ENCODE measurements at regions not wholly inside any gene's neighbourhood (a gene's known extent, or its start where the extent isn't known, plus 50 kb on each side); places are given as distances from the start of the nearest gene placed in this dataset.

DNA sequence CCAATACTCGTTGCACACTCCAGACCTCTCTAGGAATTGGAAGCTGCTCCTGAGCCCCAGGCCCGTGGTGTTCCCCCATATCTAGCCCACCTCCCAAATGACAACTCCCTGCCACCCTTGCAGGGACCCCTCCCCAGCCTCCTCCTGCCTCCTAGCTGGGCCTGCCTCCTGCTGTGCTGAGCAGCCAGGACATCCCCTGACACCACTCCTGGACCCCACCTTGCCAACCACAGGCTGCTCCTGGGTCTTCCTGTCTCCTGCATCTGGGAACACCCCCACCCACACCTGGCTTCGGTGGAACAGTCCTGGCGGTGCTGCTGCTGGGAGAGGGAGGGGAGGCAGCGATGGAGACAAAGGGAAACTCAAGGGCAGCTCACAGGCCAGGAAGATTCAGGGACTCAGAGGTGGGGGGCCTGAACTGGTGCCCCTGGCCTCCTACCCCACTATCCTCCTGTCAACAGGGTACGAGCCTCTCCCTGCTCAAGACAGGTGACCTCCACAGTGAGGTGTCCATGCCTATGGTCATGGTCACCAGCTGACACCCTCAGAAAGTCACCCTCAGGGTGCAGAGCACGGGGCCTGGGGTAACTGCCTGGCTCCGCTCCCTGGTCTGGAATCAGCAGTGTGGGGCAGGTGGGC lies 81.2 kb downstream of the RIPK4 start:
- Histone ChIP-seq H3K79me2 (ENCODE audit: insufficient read depth, low read length) (no peaks in the 10 kb centered on the region), H3F3A (ENCODE audit: insufficient read depth, low read length) (no peaks in the 10 kb centered on the region), H3K4me3 (ENCODE audit: low read depth, low read length, poor library complexity, severe bottlenecking) (no peak overlapping the region), H3K4me1 (ENCODE audit: insufficient read depth, low read length, severe bottlenecking) (no peaks in the 10 kb centered on the region), H3K9me2 (ENCODE audit: low read depth, low read length) (no peaks in the 10 kb centered on the region), H3K9me3 (ENCODE audit: low read length) (no peaks in the 10 kb centered on the region), H3K9ac (ENCODE audit: low read length) (no peak overlapping the region), H3K27me3 (ENCODE audit: insufficient read depth, low read length) (no peaks in the 10 kb centered on the region; the same call in none of the 2 replicates), H4K20me1 (ENCODE audit: insufficient read depth, low read length) (no peaks in the 10 kb centered on the region), H3K4me2 (ENCODE audit: low read length) (no peak overlapping the region), H2AFZ (ENCODE audit: low read length) (no peak overlapping the region), H3K27ac (ENCODE audit: low read depth, low read length, poor library complexity, severe bottlenecking) (no peak overlapping the region), H3K36me3 (ENCODE audit: insufficient read depth, low read length) (no peaks in the 10 kb centered on the region)
- TF ChIP-seq, protein P1, sequence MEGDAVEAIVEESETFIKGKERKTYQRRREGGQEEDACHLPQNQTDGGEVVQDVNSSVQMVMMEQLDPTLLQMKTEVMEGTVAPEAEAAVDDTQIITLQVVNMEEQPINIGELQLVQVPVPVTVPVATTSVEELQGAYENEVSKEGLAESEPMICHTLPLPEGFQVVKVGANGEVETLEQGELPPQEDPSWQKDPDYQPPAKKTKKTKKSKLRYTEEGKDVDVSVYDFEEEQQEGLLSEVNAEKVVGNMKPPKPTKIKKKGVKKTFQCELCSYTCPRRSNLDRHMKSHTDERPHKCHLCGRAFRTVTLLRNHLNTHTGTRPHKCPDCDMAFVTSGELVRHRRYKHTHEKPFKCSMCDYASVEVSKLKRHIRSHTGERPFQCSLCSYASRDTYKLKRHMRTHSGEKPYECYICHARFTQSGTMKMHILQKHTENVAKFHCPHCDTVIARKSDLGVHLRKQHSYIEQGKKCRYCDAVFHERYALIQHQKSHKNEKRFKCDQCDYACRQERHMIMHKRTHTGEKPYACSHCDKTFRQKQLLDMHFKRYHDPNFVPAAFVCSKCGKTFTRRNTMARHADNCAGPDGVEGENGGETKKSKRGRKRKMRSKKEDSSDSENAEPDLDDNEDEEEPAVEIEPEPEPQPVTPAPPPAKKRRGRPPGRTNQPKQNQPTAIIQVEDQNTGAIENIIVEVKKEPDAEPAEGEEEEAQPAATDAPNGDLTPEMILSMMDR (IDR thresholded peaks at IDR 0.05; ENCODE audit: low read length) = no peak
- no peak for TF ChIP-seq EZH2 (IDR thresholded peaks at IDR 0.05; ENCODE audit: borderline replicate concordance, low read length)

DNA sequence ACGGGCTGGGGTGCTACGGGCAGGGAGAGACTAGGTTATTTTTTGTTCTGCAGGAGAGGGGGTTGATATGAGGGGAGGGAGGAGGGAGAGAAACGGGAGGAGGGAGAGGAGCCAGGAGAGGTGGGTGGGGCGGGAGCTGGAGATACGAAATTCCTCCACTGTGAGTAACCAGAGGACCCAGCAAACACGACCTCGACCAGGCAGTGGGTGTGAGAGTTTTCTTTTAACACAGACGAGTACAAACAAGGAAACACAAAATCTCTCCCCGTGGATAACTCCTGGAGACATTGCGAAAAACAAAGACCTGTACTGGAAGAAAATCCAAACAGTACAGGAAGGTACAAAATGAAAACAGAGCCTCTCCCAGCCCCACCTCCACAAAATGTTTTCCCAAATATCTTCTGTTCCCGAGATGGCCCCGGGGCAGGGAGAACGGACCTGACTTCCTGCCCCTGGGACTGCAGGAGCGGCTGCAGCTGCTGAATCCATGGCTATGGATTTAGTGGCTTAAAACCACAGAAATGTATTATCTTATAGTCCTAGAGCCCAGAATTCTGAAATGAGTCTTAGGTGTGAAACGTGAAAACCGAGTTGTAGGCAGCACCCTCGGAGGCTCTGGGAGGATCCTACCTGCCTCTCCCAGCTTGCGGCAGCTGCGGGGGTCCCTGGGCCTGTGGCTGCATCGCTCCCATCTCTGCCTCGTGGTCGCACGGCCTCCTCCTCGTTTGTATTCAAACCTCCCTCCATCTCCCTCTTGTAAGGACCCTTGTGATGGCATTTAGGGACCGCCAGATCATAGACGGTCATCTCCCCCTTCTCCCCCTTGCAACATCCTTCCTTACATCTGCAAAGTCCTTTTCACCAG lies 82.2 kb downstream of the RIPK4 start:
- Histone ChIP-seq H3K4me2 (ENCODE audit: low read length) (no peak overlapping the region), H3K9me3 (ENCODE audit: low read length) (no peaks in the 10 kb centered on the region), H3K4me3 (ENCODE audit: low read depth, low read length, poor library complexity, severe bottlenecking) (no peak overlapping the region), H3K27ac (ENCODE audit: low read depth, low read length, poor library complexity, severe bottlenecking) (no peak overlapping the region), H3K79me2 (ENCODE audit: insufficient read depth, low read length) (no peaks in the 10 kb centered on the region), H3K36me3 (ENCODE audit: insufficient read depth, low read length) (no peaks in the 10 kb centered on the region), H3F3A (ENCODE audit: insufficient read depth, low read length) (no peaks in the 10 kb centered on the region), H3K27me3 (ENCODE audit: insufficient read depth, low read length) (no peaks in the 10 kb centered on the region; the same call in none of the 2 replicates), H2AFZ (ENCODE audit: low read length) (no peak overlapping the region), H4K20me1 (ENCODE audit: insufficient read depth, low read length) (no peaks in the 10 kb centered on the region), H3K9ac (ENCODE audit: low read length) (no peak overlapping the region), H3K4me1 (ENCODE audit: insufficient read depth, low read length, severe bottlenecking) (no peaks in the 10 kb centered on the region), H3K9me2 (ENCODE audit: low read depth, low read length) (no peaks in the 10 kb centered on the region)
- no peak for TF ChIP-seq EZH2 (IDR thresholded peaks at IDR 0.05; ENCODE audit: borderline replicate concordance, low read length)
- TF ChIP-seq, protein P1 (IDR thresholded peaks at IDR 0.05; ENCODE audit: low read length) = no peak

DNA sequence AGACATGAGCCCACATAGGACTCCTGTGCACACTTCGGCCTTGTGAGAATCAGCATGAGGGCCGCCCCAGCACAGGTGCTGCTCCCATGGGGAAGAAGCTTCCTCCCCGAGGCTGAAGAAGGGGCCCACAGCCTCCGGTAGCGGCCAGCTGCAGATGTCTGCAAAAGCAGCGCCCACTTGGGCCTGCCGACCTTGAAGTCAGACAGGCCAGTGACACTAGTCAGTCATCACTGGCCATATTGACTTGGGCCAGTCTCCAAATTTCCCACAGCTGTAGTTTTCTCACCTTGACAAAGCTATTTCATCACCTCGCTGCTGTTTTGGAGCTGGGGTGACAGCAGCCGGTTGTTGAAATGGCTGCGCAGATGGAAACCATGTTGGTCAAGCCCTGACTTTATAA lies 83.0 kb downstream of the RIPK4 start:
- TF ChIP-seq, protein P1 (IDR thresholded peaks at IDR 0.05; ENCODE audit: low read length) = no peak
- no peak for TF ChIP-seq EZH2 (IDR thresholded peaks at IDR 0.05; ENCODE audit: borderline replicate concordance, low read length)
- no peak overlapping the region for H3K4me2 ChIP-seq (ENCODE audit: low read length)
- no peaks in the 10 kb centered on the region for H3K36me3 ChIP-seq (ENCODE audit: insufficient read depth, low read length)
- H3K27me3 ChIP-seq (ENCODE audit: insufficient read depth, low read length) = peaks cover 7% of the 10 kb centered on the region
- H2AFZ ChIP-seq (ENCODE audit: low read length) = no peak overlapping the region
- no peak overlapping the region for H3K9ac ChIP-seq (ENCODE audit: low read length)
- no peaks in the 10 kb centered on the region for H3K9me3 ChIP-seq (ENCODE audit: low read length)
- no peaks in the 10 kb centered on the region for H3K4me1 ChIP-seq (ENCODE audit: insufficient read depth, low read length, severe bottlenecking)
- no peaks in the 10 kb centered on the region for H4K20me1 ChIP-seq (ENCODE audit: insufficient read depth, low read length)
- no peak overlapping the region for H3K27ac ChIP-seq (ENCODE audit: low read depth, low read length, poor library complexity, severe bottlenecking)
- H3K79me2 ChIP-seq (ENCODE audit: insufficient read depth, low read length) = no peaks in the 10 kb centered on the region
- no peak overlapping the region for H3K4me3 ChIP-seq (ENCODE audit: low read depth, low read length, poor library complexity, severe bottlenecking)
- H3F3A ChIP-seq (ENCODE audit: insufficient read depth, low read length) = no peaks in the 10 kb centered on the region
- no peaks in the 10 kb centered on the region for H3K9me2 ChIP-seq (ENCODE audit: low read depth, low read length)

Data from OCI-LY1 (cell line).